Keratinocyte (primary cell): ENCODE measurements at regions not wholly inside any gene's neighbourhood (a gene's known extent, or its start where the extent isn't known, plus 50 kb on each side); places are given as distances from the start of the nearest gene placed in this dataset.

Experiments used
- EZH2 ChIP-seq: IDR thresholded peaks from one replicate; pipeline ENCODE4 v1.6.1; 2012; ENCODE audit warnings: inconsistent platforms, mild to moderate bottlenecking, low read length, moderate library complexity
- TF ChIP-seq, protein P1 (sequence below), 3 experiments: IDR thresholded peaks in 1 of 3; conservative IDR thresholded peaks in 1 of 3; optimal IDR thresholded peaks in 1 of 3; 2 replicates in 2 of 3; 3 replicates in 1 of 3; pipeline versions ENCODE3 to v1.5.1; 2011; ENCODE audit warnings: low read length in 3 of 3, mild to moderate bottlenecking in 3 of 3, moderate library complexity in 2 of 3, control low read depth in 1 of 3, inconsistent platforms in 1 of 3; ENCODE audit not compliant: insufficient read depth in 2 of 3; ENCODE audit errors: extremely low read depth in 1 of 3

DNA sequence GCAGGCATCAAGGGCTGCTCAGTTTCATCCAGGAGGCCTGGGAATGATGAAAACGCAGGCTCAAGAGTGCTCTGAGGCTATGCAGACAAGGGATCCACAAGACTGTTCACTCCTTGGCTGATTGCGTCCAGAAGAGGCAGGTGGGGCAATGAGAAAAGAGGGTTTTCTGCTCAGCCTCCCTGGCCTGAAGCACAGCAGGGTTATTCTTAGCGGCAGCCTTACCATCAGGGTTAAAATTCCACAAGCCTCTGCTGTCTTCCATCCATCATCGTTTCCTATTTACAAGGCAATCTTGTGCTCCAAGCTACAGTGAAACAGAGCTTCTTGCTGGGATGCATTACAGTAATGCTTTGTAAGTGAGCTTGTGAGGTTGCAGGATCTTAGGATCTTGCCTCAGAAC, 129.4 kb upstream of the SHH start:
- TF ChIP-seq, protein P1, sequence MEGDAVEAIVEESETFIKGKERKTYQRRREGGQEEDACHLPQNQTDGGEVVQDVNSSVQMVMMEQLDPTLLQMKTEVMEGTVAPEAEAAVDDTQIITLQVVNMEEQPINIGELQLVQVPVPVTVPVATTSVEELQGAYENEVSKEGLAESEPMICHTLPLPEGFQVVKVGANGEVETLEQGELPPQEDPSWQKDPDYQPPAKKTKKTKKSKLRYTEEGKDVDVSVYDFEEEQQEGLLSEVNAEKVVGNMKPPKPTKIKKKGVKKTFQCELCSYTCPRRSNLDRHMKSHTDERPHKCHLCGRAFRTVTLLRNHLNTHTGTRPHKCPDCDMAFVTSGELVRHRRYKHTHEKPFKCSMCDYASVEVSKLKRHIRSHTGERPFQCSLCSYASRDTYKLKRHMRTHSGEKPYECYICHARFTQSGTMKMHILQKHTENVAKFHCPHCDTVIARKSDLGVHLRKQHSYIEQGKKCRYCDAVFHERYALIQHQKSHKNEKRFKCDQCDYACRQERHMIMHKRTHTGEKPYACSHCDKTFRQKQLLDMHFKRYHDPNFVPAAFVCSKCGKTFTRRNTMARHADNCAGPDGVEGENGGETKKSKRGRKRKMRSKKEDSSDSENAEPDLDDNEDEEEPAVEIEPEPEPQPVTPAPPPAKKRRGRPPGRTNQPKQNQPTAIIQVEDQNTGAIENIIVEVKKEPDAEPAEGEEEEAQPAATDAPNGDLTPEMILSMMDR (optimal IDR thresholded peaks at IDR 0.05 in 1 of 3, IDR thresholded peaks at IDR 0.05 in 1 of 3, conservative IDR thresholded peaks at IDR 0.05 in 1 of 3; ENCODE audit: extremely low read depth in 1 of 3, insufficient read depth in 2 of 3, low read length in 3 of 3): no peak
- TF ChIP-seq EZH2: no peak
